IMR-90 (cell line): ENCODE measurements at regions not wholly inside any gene's neighbourhood (a gene's known extent, or its start where the extent isn't known, plus 50 kb on each side); places are given as distances from the start of the nearest gene placed in this dataset.

Source experiments
- ATAC-seq: fragments of 200-7000 bp; cut with Tn5 transposase; 2 replicates; pipeline ENCODE4 v1.9.1; 2020; ENCODE audit warnings: low read depth, mild to moderate bottlenecking, moderate library complexity
- BruUV-seq: library from RNA; stranded (reverse); fragments of 400-500 nt; replicated peaks from 2 replicates; lab custom pipeline; 2021; lab: Mats Ljungman, UMichigan
- CTCF ChIA-PET: fragments of 300-600 bp; formaldehyde crosslinking; extraction: SDS; loops from one replicate; lab custom pipeline; 2021; ENCODE audit warnings: antibody characterized with exemption; lab: Yijun Ruan, JAX
- POLR2A ChIA-PET: fragments of 300-600 bp; sonication (Branson Sonifier 250); formaldehyde crosslinking; loops from one replicate; lab custom pipeline; 2022; ENCODE audit warnings: antibody characterized with exemption; ENCODE audit not compliant: unreplicated experiment; lab: Charles Lee
- DNase-seq: peaks from one replicate; pipeline ENCODE4 v3.0.0; 2013
- H2AFZ ChIP-seq: replicated peaks from 2 replicates; pipeline ENCODE3; 2013; ENCODE audit warnings: low read length, mild to moderate bottlenecking; ENCODE audit not compliant: poor library complexity
- H2AK5ac ChIP-seq: 2 replicates; pipeline ENCODE4 v1.6.1; 2013; ENCODE audit warnings: low read depth, low read length, inconsistent platforms
- H2AK9ac ChIP-seq: replicated peaks from 2 replicates; pipeline ENCODE3; 2013; ENCODE audit warnings: mild to moderate bottlenecking, low read depth, low read length, moderate library complexity; ENCODE audit not compliant: poor library complexity
- H2BK120ac ChIP-seq: 2 replicates; pipeline ENCODE4 v1.6.1; 2013; ENCODE audit warnings: low read depth, low read length, inconsistent platforms
- H2BK15ac ChIP-seq: 3 replicates; pipeline ENCODE4 v1.6.1; 2013; ENCODE audit warnings: low read depth, low read length, inconsistent platforms
- H2BK20ac ChIP-seq: 2 replicates; pipeline ENCODE4 v1.6.1; 2013; ENCODE audit warnings: low read depth, mild to moderate bottlenecking, inconsistent platforms, low read length, moderate library complexity
- H2BK5ac ChIP-seq: 2 replicates; pipeline ENCODE4 v1.6.1; 2013; ENCODE audit warnings: mild to moderate bottlenecking, low read depth, low read length, inconsistent platforms; ENCODE audit not compliant: poor library complexity, severe bottlenecking
- H3K14ac ChIP-seq: replicated peaks from 2 replicates; pipeline ENCODE4 v1.6.1; 2013; ENCODE audit warnings: low read depth, low read length, inconsistent platforms
- H3K18ac ChIP-seq: 2 replicates; pipeline ENCODE4 v1.6.1; 2013; ENCODE audit warnings: low read depth, low read length, control low read depth
- H3K23ac ChIP-seq: 2 replicates; pipeline ENCODE4 v1.6.1; 2013; ENCODE audit warnings: low read depth, low read length, inconsistent platforms
- H3K27ac ChIP-seq: 2 replicates; pipeline ENCODE4 v1.5.1; 2013; ENCODE audit warnings: mild to moderate bottlenecking, control low read depth, low read length; ENCODE audit not compliant: insufficient read depth
- H3K27me3 ChIP-seq: 2 replicates; pipeline ENCODE4 v1.6.1; 2013; ENCODE audit warnings: low read length; ENCODE audit not compliant: control insufficient read depth, insufficient read depth
- H3K36me3 ChIP-seq: 2 replicates; pipeline ENCODE4 v1.6.1; 2013; ENCODE audit warnings: low read length, mixed read lengths; ENCODE audit not compliant: control insufficient read depth, insufficient read depth
- H3K4ac ChIP-seq: 2 replicates; pipeline ENCODE4 v1.6.1; 2013; ENCODE audit warnings: low read depth, low read length, inconsistent platforms
- H3K4me1 ChIP-seq: 2 replicates; pipeline ENCODE4 v1.6.1; 2013; ENCODE audit warnings: low read length, mixed read lengths; ENCODE audit not compliant: control insufficient read depth, insufficient read depth
- H3K4me2 ChIP-seq: 2 replicates; pipeline ENCODE4 v1.6.1; 2013; ENCODE audit warnings: low read depth, mild to moderate bottlenecking, control low read depth, low read length, moderate library complexity
- H3K4me3 ChIP-seq: 2 replicates; pipeline ENCODE4 v1.5.1; 2013; ENCODE audit warnings: low read depth, mild to moderate bottlenecking, control low read depth, low read length, moderate library complexity; ENCODE audit not compliant: insufficient read depth
- H3K56ac ChIP-seq: 2 replicates; pipeline ENCODE4 v1.6.1; 2013; ENCODE audit warnings: low read length, inconsistent platforms; ENCODE audit not compliant: insufficient read depth; ENCODE audit errors: extremely low read depth
- H3K79me1 ChIP-seq, 2 experiments: 2 replicates each; pipeline ENCODE4 v1.6.1; 2013; ENCODE audit warnings: low read length in 2 of 2, inconsistent platforms in 1 of 2, low read depth in 1 of 2
- H3K9ac ChIP-seq: 2 replicates; pipeline ENCODE4 v1.6.1; 2013; ENCODE audit warnings: low read depth, low read length, control low read depth
- H3K9me1 ChIP-seq: 2 replicates; pipeline ENCODE4 v1.6.1; 2013; ENCODE audit warnings: low read length, inconsistent platforms; ENCODE audit not compliant: insufficient read depth
- H3K9me3 ChIP-seq: 2 replicates; pipeline ENCODE4 v1.6.1; 2013; ENCODE audit warnings: low read length; ENCODE audit not compliant: control insufficient read depth, insufficient read depth
- H4K20me1 ChIP-seq: 2 replicates; pipeline ENCODE4 v1.6.1; 2013; ENCODE audit warnings: low read length, inconsistent platforms; ENCODE audit not compliant: insufficient read depth
- H4K5ac ChIP-seq: 2 replicates; pipeline ENCODE4 v1.6.1; 2013; ENCODE audit warnings: mild to moderate bottlenecking, low read depth, low read length, control low read depth
- H4K8ac ChIP-seq, 2 experiments: 2 replicates each; pipeline ENCODE4 v1.6.1; 2013; ENCODE audit warnings: low read depth in 2 of 2, low read length in 2 of 2, control low read depth in 1 of 2, inconsistent platforms in 1 of 2
- H4K91ac ChIP-seq: 2 replicates; pipeline ENCODE4 v1.6.1; 2013; ENCODE audit warnings: low read depth, low read length, inconsistent platforms; ENCODE audit not compliant: insufficient read depth
- RCOR1 ChIP-seq: IDR thresholded peaks from 2 replicates; pipeline ENCODE4 v1.6.1; 2012; ENCODE audit warnings: mild to moderate bottlenecking, low read length, improper control_type of control experiment; ENCODE audit not compliant: insufficient replicate concordance
- WGBS, 2 experiments: methylation state at CpG; one replicate each; pipeline versions ENCODE4 v1.1.5 to v1.1.7; 2013; ENCODE audit warnings: missing lambda C conversion rate in 2 of 2; ENCODE audit not compliant: insufficient read length in 1 of 2; ENCODE audit errors: extremely low coverage in 2 of 2; 5-methylcytosine and 5-hydroxymethylcytosine counted together
- dilution Hi-C: fragments of 300-500 bp; cut with HindIII; formaldehyde crosslinking; loops from one replicate; pipeline ENCODE4 v1.14.3; 2018; ENCODE audit warnings: low sequenced_read_pairs; ENCODE audit not compliant: unreplicated experiment
- in situ Hi-C: fragments of 300-500 bp; cut with MboI; formaldehyde crosslinking; loops from 3 replicates; pipeline ENCODE4 v1.14.3; 2019; ENCODE audit warnings: low sequenced_read_pairs, inconsistent platforms, mixed read lengths
- intact Hi-C: fragments of 100-400 bp; cut with micrococcal nuclease; formaldehyde crosslinking; loops from 2 replicates; pipeline ENCODE4 v1.10.0; 2022

GRCh38 chr3:66719796-66720356, 219.1 kb upstream of the LRIG1 start:
- H4K20me1 ChIP-seq: no peaks in the 10 kb centered on the region
- no peak overlapping the region for H3K14ac ChIP-seq

More at GRCh38 chr3:66719796-66720356, 219.1 kb upstream of the LRIG1 start:
- Histone ChIP-seq H2AFZ (no peak overlapping the region), H3K4ac (no peak overlapping the region), H3K36me3 (no peaks in the 10 kb centered on the region), H3K4me2 (no peak overlapping the region), H3K18ac (no peak overlapping the region), H3K27me3 (no peaks in the 10 kb centered on the region), H3K9ac (no peak overlapping the region), H3K4me3 (no peak overlapping the region), H4K5ac (no peak overlapping the region), H3K9me3 (no peaks in the 10 kb centered on the region), H3K9me1 (peaks cover 12% of the 10 kb centered on the region; the same call in 1 of the 2 replicates), H4K91ac (no peak overlapping the region), H2BK20ac (no peak overlapping the region), H3K4me1 (peaks cover 9% of the 10 kb centered on the region), H2BK5ac (no peak overlapping the region), H3K23ac (no peak overlapping the region), H3K79me1 (no peaks in the 10 kb centered on the region), H4K8ac (no peak overlapping the region), H3K27ac (no peak overlapping the region), H3K56ac (no peak overlapping the region), H2BK120ac (no peak overlapping the region), H2AK5ac (no peak overlapping the region), H2BK15ac (no peak overlapping the region), H2AK9ac (no peak overlapping the region)
- dilution Hi-C loops: no loop called here
- BruUV-seq: no TSS peak
- POLR2A ChIA-PET: no interaction called here
- intact Hi-C loops: no loop called here
- CTCF ChIA-PET: no interaction called here
- WGBS, 2 experiments: 90% methylated on average over 2 of the region's 6 CpGs; no CpG with 5 or more reads in 1 of the 2 experiments
- TF ChIP-seq RCOR1: no peak
- DNase-seq (no peak), ATAC-seq (no peak)
- in situ Hi-C loops: no loop called here
